Endothelial cell of umbilical vein (primary cell): ENCODE measurements at regions not wholly inside any gene's neighbourhood (a gene's known extent, or its start where the extent isn't known, plus 50 kb on each side); places are given as distances from the start of the nearest gene placed in this dataset.

Experiments used
- BruUV-seq: library from RNA; stranded (reverse); fragments of 400-500 nt; replicated peaks from 2 replicates; lab custom pipeline; 2021; lab: Mats Ljungman, UMichigan
- CTCF ChIA-PET: fragments of 300-600, 350-600 bp; sonication (Branson Sonifier 250); formaldehyde crosslinking; loops from one replicate; lab custom pipeline; 2021; ENCODE audit warnings: antibody characterized with exemption, inconsistent platforms; lab: Charles Lee
- POLR2A ChIA-PET: fragments of 300-600, 350-600 bp; sonication (Branson Sonifier 250); formaldehyde crosslinking; loops from one replicate; lab custom pipeline; 2021; ENCODE audit warnings: antibody characterized with exemption, inconsistent platforms; lab: Charles Lee
- DNase-seq: peaks from one replicate; pipeline ENCODE4 v3.0.0-alpha.2; 2011; ENCODE audit warnings: low read depth, low spot score
- FAIRE-seq: peaks from 2 replicates; lab custom pipeline; 2011; peaks lifted over from hg19 to GRCh38; lab: Jason Lieb, UNC
- H2AFZ ChIP-seq: 2 replicates; pipeline ENCODE4 v1.6.0; 2012; ENCODE audit warnings: low read depth, low read length, control low read depth, inconsistent platforms
- H3K27ac ChIP-seq: 2 replicates; pipeline ENCODE4 v1.5.1; 2011; ENCODE audit warnings: low read depth, mild to moderate bottlenecking, control low read depth, low read length, moderate library complexity; ENCODE audit not compliant: insufficient read depth
- H3K27me3 ChIP-seq, 2 experiments: 2 replicates each; pipeline versions ENCODE4 v1.6.0 to v1.6.1; 2011; ENCODE audit warnings: low read length in 2 of 2, mixed read lengths in 1 of 2; ENCODE audit not compliant: control insufficient read depth in 2 of 2, insufficient read depth in 2 of 2
- H3K36me3 ChIP-seq, 2 experiments: 2 replicates in 1 of 2; 3 replicates in 1 of 2; pipeline ENCODE4 v1.5.1; 2011; ENCODE audit warnings: low read length in 2 of 2, mild to moderate bottlenecking in 1 of 2, moderate library complexity in 1 of 2; ENCODE audit not compliant: control insufficient read depth in 2 of 2, insufficient read depth in 2 of 2; ENCODE audit errors: extremely low read depth in 1 of 2
- H3K4me1 ChIP-seq: 3 replicates; pipeline ENCODE4 v1.5.1; 2011; ENCODE audit warnings: mild to moderate bottlenecking, low read length; ENCODE audit not compliant: control insufficient read depth, insufficient read depth; ENCODE audit errors: extremely low read depth
- H3K4me2 ChIP-seq: 2 replicates; pipeline ENCODE4 v1.6.1; 2011; ENCODE audit warnings: low read length, control low read depth, mixed read lengths; ENCODE audit not compliant: insufficient read depth
- H3K4me3 ChIP-seq, 3 experiments: fragments of 200-600 bp in 1 of 3; sonication (generic), shearing (Covaris generic) in 1 of 3; replicated peaks in 1 of 3; 2 replicates each; pipeline ENCODE4 v1.5.1; 2011 to 2016; ENCODE audit warnings: control low read depth in 3 of 3, low read length in 3 of 3, mild to moderate bottlenecking in 2 of 3, inconsistent platforms in 1 of 3, low read depth in 1 of 3, moderate library complexity in 1 of 3; ENCODE audit not compliant: insufficient read depth in 1 of 3
- H3K79me2 ChIP-seq: 2 replicates; pipeline ENCODE4 v1.6.0; 2012; ENCODE audit warnings: low read length, inconsistent platforms; ENCODE audit not compliant: control insufficient read depth, insufficient read depth
- H3K9ac ChIP-seq: replicated peaks from 2 replicates; pipeline ENCODE3; 2011; ENCODE audit warnings: low read length, control low read depth; ENCODE audit not compliant: insufficient read depth; ENCODE audit errors: extremely low read depth
- H3K9me1 ChIP-seq: replicated peaks from 3 replicates; pipeline ENCODE4 v1.6.0; 2011; ENCODE audit warnings: mild to moderate bottlenecking, low read length; ENCODE audit not compliant: control insufficient read depth, insufficient read depth; ENCODE audit errors: extremely low read depth
- H3K9me3 ChIP-seq: replicated peaks from 2 replicates; pipeline ENCODE4 v1.5.1; 2012; ENCODE audit warnings: low read length, inconsistent platforms; ENCODE audit not compliant: control insufficient read depth, insufficient read depth
- H4K20me1 ChIP-seq: replicated peaks from 2 replicates; pipeline ENCODE3; 2011; ENCODE audit warnings: mild to moderate bottlenecking, low read length; ENCODE audit not compliant: control insufficient read depth, insufficient read depth; ENCODE audit errors: extremely low read depth
- CTCF ChIP-seq, 2 donors: IDR thresholded peaks; 1 replicate in 1 of 2; 2 replicates in 1 of 2; pipeline ENCODE4 v1.5.1; 2011; ENCODE audit warnings: low read length in 2 of 2, mild to moderate bottlenecking in 2 of 2, moderate library complexity in 2 of 2, control low read depth in 1 of 2, inconsistent platforms in 1 of 2, low read depth in 1 of 2; ENCODE audit not compliant: insufficient read depth in 1 of 2; ENCODE audit errors: extremely low read depth in 1 of 2
- EZH2 ChIP-seq: IDR thresholded peaks from 2 replicates; pipeline ENCODE4 v1.6.1; 2012; ENCODE audit warnings: borderline replicate concordance, low read depth, mild to moderate bottlenecking, moderate library complexity, low read length, inconsistent platforms; ENCODE audit not compliant: severe bottlenecking
- FOS ChIP-seq: IDR thresholded peaks from 2 replicates; pipeline ENCODE4 v1.6.1; 2011; ENCODE audit warnings: mild to moderate bottlenecking, low read length, moderate library complexity, borderline replicate concordance; ENCODE audit not compliant: insufficient read depth
- JUN ChIP-seq: IDR thresholded peaks from 2 replicates; pipeline ENCODE4 v1.6.1; 2011; ENCODE audit warnings: borderline replicate concordance, low read depth; ENCODE audit not compliant: insufficient read length, insufficient read depth
- MAX ChIP-seq: IDR thresholded peaks from 2 replicates; pipeline ENCODE4 v1.6.1; 2011; ENCODE audit not compliant: insufficient read depth, insufficient read length
- MYC ChIP-seq: IDR thresholded peaks from one replicate; pipeline ENCODE4 v1.6.1; 2011; ENCODE audit warnings: mild to moderate bottlenecking, low read depth, low read length
- POLR2A ChIP-seq: IDR thresholded peaks from 2 replicates; pipeline ENCODE4 v1.6.1; 2012; ENCODE audit warnings: low read depth, mild to moderate bottlenecking, control low read depth, low read length
- POLR2AphosphoS5 ChIP-seq: IDR thresholded peaks from 2 replicates; pipeline ENCODE4 v1.6.1; 2012; ENCODE audit warnings: low read depth, mild to moderate bottlenecking, control low read depth, low read length, moderate library complexity; ENCODE audit not compliant: insufficient read depth
- dilution Hi-C: fragments of 300-500 bp; cut with MboI; formaldehyde crosslinking; loops from one replicate; pipeline ENCODE4 v1.15.0; 2019; ENCODE audit warnings: low sequenced_read_pairs; ENCODE audit not compliant: extremely low pct_ligation_motif_present
- intact Hi-C: fragments of 100-400 bp; cut with micrococcal nuclease; formaldehyde crosslinking; loops from one replicate; pipeline ENCODE4 v1.10.0; 2022

- dilution Hi-C loops, result no loop called here
- intact Hi-C loops, result no loop called here
- no peak overlapping the region for H3K27ac ChIP-seq
- no peak overlapping the region for H3K4me2 ChIP-seq
- H3K9ac ChIP-seq, result no peak overlapping the region
- TF ChIP-seq EZH2 (no peak), CTCF (IDR thresholded peaks at IDR 0.05; ENCODE audit: extremely low read depth in 1 of 2, insufficient read depth in 1 of 2, low read depth in 1 of 2, low read length in 2 of 2) (no peak), MYC (no peak), POLR2A (no peak), MAX (no peak), JUN (no peak), POLR2AphosphoS5 (no peak), FOS (no peak)
- ChIA-PET CTCF (interaction anchor here (0.8 kb wide), 1 partner anchor 44 kb away, joined by 4 read pairs; no protein-coding TSS in a partner anchor), POLR2A (no interaction called here)
- H3K9me3 ChIP-seq, result no peaks in the 10 kb centered on the region
- H3K9me1 ChIP-seq, result no peaks in the 10 kb centered on the region
- H3K36me3 ChIP-seq, result no peaks in the 10 kb centered on the region
- no peaks in the 10 kb centered on the region for H3K79me2 ChIP-seq
- H4K20me1 ChIP-seq, result no peaks in the 10 kb centered on the region
- no TSS peak for BruUV-seq
- no peak overlapping the region for H3K4me3 ChIP-seq
- H3K4me1 ChIP-seq, result no peaks in the 10 kb centered on the region
- no peak for FAIRE-seq
- no peak for DNase-seq
- H2AFZ ChIP-seq, result no peak overlapping the region
- H3K27me3 ChIP-seq, result no peaks in the 10 kb centered on the region
Observed at GRCh38 chr11:32002311-32002710, 88.6 kb upstream of the RCN1 start.
